CD4-positive, alpha-beta memory T cell (primary cell): ENCODE measurements at regions not wholly inside any gene's neighbourhood (a gene's known extent, or its start where the extent isn't known, plus 50 kb on each side); places are given as distances from the start of the nearest gene placed in this dataset.

Experiments
- CTCF ChIA-PET: fragments of 350-600 bp; sonication (Branson Sonifier 250); formaldehyde crosslinking; loops from one replicate; lab custom pipeline; 2021; ENCODE audit warnings: inconsistent platforms; ENCODE audit not compliant: partially characterized antibody; lab: Charles Lee
- POLR2A ChIA-PET: fragments of 350-600 bp; sonication (Branson Sonifier 250); formaldehyde crosslinking; loops from one replicate; lab custom pipeline; 2021; ENCODE audit not compliant: partially characterized antibody; lab: Charles Lee
- DNase-seq, 5 donors: peaks; one replicate each; pipeline versions ENCODE4 v3.0.0 to v3.0.0-alpha.2; 2020 to 2022; ENCODE audit warnings: mixed read lengths in 1 of 5
- H3K27ac ChIP-seq: one replicate; pipeline ENCODE4 v1.7.0; 2013; ENCODE audit warnings: low read depth, low read length
- H3K27me3 ChIP-seq: 2 replicates; pipeline ENCODE4 v1.7.0; 2013; ENCODE audit warnings: mild to moderate bottlenecking, low read length, moderate library complexity; ENCODE audit not compliant: insufficient read depth
- H3K36me3 ChIP-seq: 2 replicates; pipeline ENCODE4 v1.7.0; 2013; ENCODE audit warnings: mild to moderate bottlenecking, low read length, moderate library complexity; ENCODE audit not compliant: insufficient read depth
- H3K4me1 ChIP-seq: 2 replicates; pipeline ENCODE4 v1.7.0; 2013; ENCODE audit warnings: mild to moderate bottlenecking, low read length, moderate library complexity; ENCODE audit not compliant: insufficient read depth
- H3K4me3 ChIP-seq, 2 donors: one replicate each; pipeline ENCODE4 v1.7.0; 2013; ENCODE audit warnings: low read length in 2 of 2, mild to moderate bottlenecking in 1 of 2
- H3K9me3 ChIP-seq, 2 donors: one replicate each; pipeline ENCODE4 v1.7.0; 2013; ENCODE audit warnings: low read length in 2 of 2, control low read depth in 1 of 2; ENCODE audit not compliant: control insufficient read depth in 1 of 2
- H3K27ac Mint-ChIP-seq, 7 donors: one replicate each; pipeline ENCODE4 v1.8.0; 2020 to 2021; ENCODE audit warnings: mixed read lengths in 7 of 7, mild to moderate bottlenecking in 6 of 7, inconsistent platforms in 3 of 7, moderate library complexity in 3 of 7
- H3K27me3 Mint-ChIP-seq, 2 donors: one replicate each; pipeline ENCODE4 v1.8.0; 2020 to 2021; ENCODE audit warnings: mixed read lengths in 2 of 2
- H3K36me3 Mint-ChIP-seq, 2 donors: one replicate each; pipeline ENCODE4 v1.8.0; 2020 to 2021; ENCODE audit warnings: mixed read lengths in 2 of 2, inconsistent platforms in 1 of 2, mild to moderate bottlenecking in 1 of 2
- H3K4me1 Mint-ChIP-seq, 4 donors: one replicate each; pipeline ENCODE4 v1.8.0; 2020 to 2021; ENCODE audit warnings: mixed read lengths in 4 of 4, mild to moderate bottlenecking in 1 of 4
- H3K4me3 Mint-ChIP-seq, 8 donors: one replicate each; pipeline ENCODE4 v1.8.0; 2020 to 2021; ENCODE audit warnings: mixed read lengths in 8 of 8, mild to moderate bottlenecking in 7 of 8, moderate library complexity in 6 of 8, inconsistent platforms in 3 of 8
- H3K9me3 Mint-ChIP-seq, 8 donors: one replicate each; pipeline ENCODE4 v1.8.0; 2020 to 2021; ENCODE audit warnings: mixed read lengths in 8 of 8, mild to moderate bottlenecking in 5 of 8, inconsistent platforms in 3 of 8, moderate library complexity in 1 of 8
- intact Hi-C: fragments of 100-400 bp; cut with micrococcal nuclease; formaldehyde crosslinking; loops from one replicate; pipeline ENCODE4 v1.15.1; 2023

DNA sequence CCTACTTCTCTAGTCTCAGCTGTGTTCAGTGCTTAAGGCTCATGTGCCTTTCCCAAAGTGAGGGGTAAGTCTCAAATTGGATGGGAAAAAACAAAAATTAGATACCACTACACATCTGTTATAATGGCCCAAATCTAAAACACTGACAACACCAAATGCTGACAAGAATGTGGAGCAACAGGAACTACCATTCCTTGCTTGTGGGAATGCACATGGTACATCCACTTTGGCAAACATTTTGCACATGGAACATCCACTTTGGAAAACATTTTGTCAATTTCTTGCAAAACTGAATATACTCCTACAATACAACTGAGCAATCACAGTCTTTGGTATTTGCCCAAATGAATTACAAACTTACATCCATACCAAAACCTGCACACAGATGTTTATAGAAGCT is 109.3 kb downstream of the TENT5A start:
- H3K4me1 Mint-ChIP-seq = no peaks in the 10 kb centered on the region
- H3K4me3 ChIP-seq = no peak overlapping the region
- H3K36me3 ChIP-seq = no peaks in the 10 kb centered on the region
- no peaks in the 10 kb centered on the region for H3K27me3 Mint-ChIP-seq
- H3K9me3 Mint-ChIP-seq = peaks cover 0 to 17% (median 8%) of the 10 kb centered on the region in 8 donors
- H3K4me3 Mint-ChIP-seq = no peak overlapping the region
- H3K36me3 Mint-ChIP-seq = peaks cover 0 to 7% of the 10 kb centered on the region in 2 donors
- no peaks in the 10 kb centered on the region for H3K27me3 ChIP-seq
- ChIA-PET CTCF (no interaction called here), POLR2A (no interaction called here)
- intact Hi-C loops = no loop called here
- H3K4me1 ChIP-seq = no peaks in the 10 kb centered on the region
- no peak overlapping the region for H3K27ac ChIP-seq
- no peak overlapping the region for H3K27ac Mint-ChIP-seq
- H3K9me3 ChIP-seq = no peaks in the 10 kb centered on the region
- DNase-seq = no peak

- POLR2A ChIA-PET = no interaction called here
- no peak for DNase-seq
- Mint-ChIP-seq H3K4me1 (no peaks in the 10 kb centered on the region), H3K27me3 (no peaks in the 10 kb centered on the region), H3K9me3 (peaks cover 4 to 20% (median 9%) of the 10 kb centered on the region in 8 donors), H3K36me3 (peaks cover 0 to 7% of the 10 kb centered on the region in 2 donors), H3K4me3 (no peak overlapping the region), H3K27ac (no peak overlapping the region)
- Histone ChIP-seq H3K4me1 (no peaks in the 10 kb centered on the region), H3K9me3 (no peaks in the 10 kb centered on the region), H3K27me3 (no peaks in the 10 kb centered on the region), H3K36me3 (no peaks in the 10 kb centered on the region), H3K27ac (no peak overlapping the region), H3K4me3 (no peak overlapping the region)
- intact Hi-C loops = no loop called here
- CTCF ChIA-PET = no interaction called here
Observed at GRCh38 chr6:81640891-81641290, 111.6 kb downstream of the TENT5A start.

DNA sequence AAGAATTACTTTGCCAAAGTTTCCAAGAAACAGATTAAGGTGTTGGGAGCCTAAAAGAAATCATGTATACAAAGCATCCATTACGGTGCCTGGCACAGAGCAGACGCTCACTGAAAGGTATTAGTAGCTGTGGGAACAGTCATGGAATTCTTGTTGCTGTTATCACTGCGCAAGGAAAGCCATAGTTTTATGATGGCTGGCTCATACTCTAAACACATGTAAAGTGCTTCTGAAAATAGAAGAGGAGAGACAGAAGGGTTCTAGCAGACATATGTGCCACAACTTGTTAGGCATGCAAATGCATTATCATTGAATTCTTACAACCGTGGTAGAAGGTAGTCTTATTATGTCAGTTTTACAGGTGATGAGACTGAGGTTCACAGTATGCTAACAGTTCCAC is 112.4 kb downstream of the TENT5A start:
- no peak for DNase-seq
- no peaks in the 10 kb centered on the region for H3K4me1 ChIP-seq
- peaks cover 4 to 20% (median 10%) of the 10 kb centered on the region in 8 donors for H3K9me3 Mint-ChIP-seq
- no peaks in the 10 kb centered on the region for H3K9me3 ChIP-seq
- no peaks in the 10 kb centered on the region for H3K4me1 Mint-ChIP-seq
- H3K27me3 ChIP-seq = no peaks in the 10 kb centered on the region
- no peak overlapping the region for H3K4me3 Mint-ChIP-seq
- no peaks in the 10 kb centered on the region for H3K36me3 ChIP-seq
- intact Hi-C loops = no loop called here
- peaks cover 0 to 7% of the 10 kb centered on the region in 2 donors for H3K36me3 Mint-ChIP-seq
- no peak overlapping the region for H3K27ac Mint-ChIP-seq
- no peak overlapping the region for H3K4me3 ChIP-seq
- H3K27me3 Mint-ChIP-seq = no peaks in the 10 kb centered on the region
- H3K27ac ChIP-seq = no peak overlapping the region
- CTCF ChIA-PET = no interaction called here
- POLR2A ChIA-PET = no interaction called here

DNA sequence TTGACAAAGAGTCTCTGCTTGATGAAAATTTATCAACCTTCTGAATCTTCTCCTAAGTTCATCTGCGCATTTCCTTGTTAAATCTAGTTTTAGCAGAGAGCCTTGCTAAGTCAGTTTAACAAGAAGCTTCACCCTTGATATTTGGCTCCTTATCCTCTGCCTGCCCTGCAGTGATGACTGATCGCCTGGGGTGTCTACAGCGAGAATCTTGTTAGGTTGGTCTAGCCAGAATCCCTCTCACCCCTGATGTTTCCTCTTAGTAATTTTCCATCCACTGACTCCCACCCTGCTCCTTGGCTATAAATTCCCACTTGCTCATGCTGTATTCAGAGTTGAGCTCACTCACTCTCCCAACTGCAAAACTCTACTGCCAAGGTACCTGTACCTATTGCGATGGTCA is 114.1 kb downstream of the TENT5A start:
- ChIA-PET CTCF (no interaction called here), POLR2A (no interaction called here)
- Mint-ChIP-seq H3K9me3 (peaks cover 4 to 25% (median 10%) of the 10 kb centered on the region in 8 donors), H3K4me3 (no peak overlapping the region), H3K27ac (no peak overlapping the region), H3K27me3 (no peaks in the 10 kb centered on the region), H3K36me3 (peaks cover 0 to 7% of the 10 kb centered on the region in 2 donors), H3K4me1 (no peaks in the 10 kb centered on the region)
- DNase-seq = no peak
- H3K4me1 ChIP-seq = no peaks in the 10 kb centered on the region
- H3K27me3 ChIP-seq = no peaks in the 10 kb centered on the region
- no peak overlapping the region for H3K4me3 ChIP-seq
- H3K36me3 ChIP-seq = no peaks in the 10 kb centered on the region
- no peak overlapping the region for H3K27ac ChIP-seq
- intact Hi-C loops = no loop called here
- no peaks in the 10 kb centered on the region for H3K9me3 ChIP-seq

DNA sequence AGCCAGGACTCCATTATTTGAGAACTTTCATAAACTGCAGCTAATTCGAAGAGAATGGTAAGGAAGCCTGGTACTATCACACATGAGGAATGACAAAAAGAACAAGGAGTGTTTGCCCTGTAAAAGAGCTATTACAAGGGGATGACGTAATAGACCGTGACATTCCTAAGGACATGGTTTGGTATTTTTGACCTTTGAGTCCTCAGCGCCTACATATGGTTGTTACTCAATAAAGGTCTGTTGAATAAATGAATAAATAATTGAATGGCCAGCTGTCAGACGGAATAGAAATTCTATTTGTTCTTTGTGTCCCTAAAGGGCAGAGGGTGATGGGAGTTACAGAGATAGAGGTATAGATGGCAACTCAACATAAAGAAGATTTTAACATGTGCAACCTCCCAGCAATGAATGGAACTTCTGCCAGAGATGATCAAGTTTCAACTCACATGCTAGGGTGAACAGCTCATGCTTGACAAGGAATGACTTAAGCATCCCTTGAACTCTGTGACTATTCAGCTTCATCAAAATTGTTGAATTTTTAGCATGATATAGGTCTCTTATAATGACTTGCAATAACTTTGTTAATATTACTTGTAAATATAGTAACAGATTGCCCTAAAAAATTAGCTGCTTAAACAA is 115.4 kb downstream of the TENT5A start:
- ChIA-PET POLR2A (no interaction called here), CTCF (no interaction called here)
- Histone ChIP-seq H3K36me3 (no peaks in the 10 kb centered on the region), H3K9me3 (no peaks in the 10 kb centered on the region), H3K27me3 (no peaks in the 10 kb centered on the region), H3K27ac (no peak overlapping the region), H3K4me1 (no peaks in the 10 kb centered on the region), H3K4me3 (no peak overlapping the region)
- Mint-ChIP-seq H3K9me3 (peaks cover 4 to 29% (median 12%) of the 10 kb centered on the region in 8 donors), H3K4me1 (no peaks in the 10 kb centered on the region), H3K27me3 (no peaks in the 10 kb centered on the region), H3K27ac (no peak overlapping the region), H3K36me3 (peaks cover 0 to 7% of the 10 kb centered on the region in 2 donors), H3K4me3 (peak overlapping the region in 1 of 8 donors; percentile 24)
- intact Hi-C loops = no loop called here
- no peak for DNase-seq

DNA sequence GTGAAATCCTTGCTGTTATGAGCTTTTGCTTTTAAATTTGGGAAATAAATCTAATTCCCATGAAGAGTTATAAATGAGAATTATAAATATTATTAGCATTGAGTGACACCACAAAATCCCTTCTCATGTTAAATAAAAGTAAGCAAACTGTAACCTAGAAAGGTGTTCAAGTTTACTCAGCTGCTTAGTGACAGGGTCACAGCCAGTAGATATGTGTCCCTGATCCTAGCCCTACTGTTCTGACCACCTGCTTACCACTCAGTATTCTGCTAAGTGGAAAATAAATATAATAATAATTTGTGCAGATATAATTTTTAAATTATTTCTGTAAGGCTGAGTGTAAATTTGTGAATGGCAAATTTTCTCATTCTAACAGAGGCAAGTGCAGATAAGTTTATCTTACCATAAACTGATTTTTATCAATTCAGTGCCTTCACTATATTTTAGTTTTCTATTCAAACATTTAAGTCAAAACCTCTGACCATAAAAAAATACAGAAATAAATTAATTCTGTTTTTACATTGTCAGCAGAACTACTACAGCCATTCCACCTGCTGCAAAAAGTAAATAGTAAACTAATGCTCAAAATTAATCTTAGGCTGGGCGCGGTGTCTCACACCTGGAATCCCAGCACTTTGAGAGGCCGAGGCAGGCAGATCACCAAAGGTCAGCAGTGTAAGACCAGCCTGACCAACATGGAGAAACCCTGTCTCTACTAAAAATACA is 118.2 kb downstream of the TENT5A start:
- POLR2A ChIA-PET = no interaction called here
- H3K4me1 ChIP-seq = no peaks in the 10 kb centered on the region
- no peaks in the 10 kb centered on the region for H3K36me3 ChIP-seq
- DNase-seq = no peak
- no peaks in the 10 kb centered on the region for H3K9me3 ChIP-seq
- no peak overlapping the region for H3K4me3 Mint-ChIP-seq
- H3K4me3 ChIP-seq = no peak overlapping the region
- no peaks in the 10 kb centered on the region for H3K27me3 ChIP-seq
- CTCF ChIA-PET = no interaction called here
- intact Hi-C loops = no loop called here
- no peaks in the 10 kb centered on the region for H3K27me3 Mint-ChIP-seq
- no peaks in the 10 kb centered on the region for H3K36me3 Mint-ChIP-seq
- no peak overlapping the region for H3K27ac Mint-ChIP-seq
- no peaks in the 10 kb centered on the region for H3K4me1 Mint-ChIP-seq
- H3K27ac ChIP-seq = no peak overlapping the region
- peaks cover 5 to 38% (median 16%) of the 10 kb centered on the region in 8 donors for H3K9me3 Mint-ChIP-seq

GRCh38 chr6:81633391-81633790 is 119.1 kb downstream of the TENT5A start:
- Mint-ChIP-seq H3K4me3 (no peak overlapping the region), H3K27ac (no peak overlapping the region), H3K27me3 (no peaks in the 10 kb centered on the region), H3K9me3 (peaks cover 5 to 42% (median 16%) of the 10 kb centered on the region in 8 donors), H3K36me3 (no peaks in the 10 kb centered on the region), H3K4me1 (no peaks in the 10 kb centered on the region)
- intact Hi-C loops = no loop called here
- POLR2A ChIA-PET = no interaction called here
- Histone ChIP-seq H3K36me3 (no peaks in the 10 kb centered on the region), H3K27ac (no peak overlapping the region), H3K27me3 (no peaks in the 10 kb centered on the region), H3K4me3 (no peak overlapping the region), H3K9me3 (no peaks in the 10 kb centered on the region), H3K4me1 (no peaks in the 10 kb centered on the region)
- DNase-seq = no peak
- CTCF ChIA-PET = no interaction called here
